Adrenal gland (tissue), 9 donors: ENCODE measurements at regions not wholly inside any gene's neighbourhood (a gene's known extent, or its start where the extent isn't known, plus 50 kb on each side); places are given as distances from the start of the nearest gene placed in this dataset.

Experiments used
- DNase-seq, 7 donors: peaks; one replicate each; pipeline ENCODE4 v3.0.0-alpha.2; 2019 to 2020
- H3K27ac ChIP-seq, 5 donors: fragments of 200-600 bp; sonication (generic) in 4 of 5; 1 replicate in 3 of 5; 2 replicates in 2 of 5; pipeline versions ENCODE4 v1.5.1 to v1.8.0; 2016 to 2020; ENCODE audit warnings: mild to moderate bottlenecking in 1 of 5
- H3K27me3 ChIP-seq: fragments of 200-600 bp; 2 replicates; pipeline ENCODE4 v1.8.0; 2021
- H3K36me3 ChIP-seq, 2 donors: fragments of 200-600 bp; replicated peaks in 1 of 2; 1 replicate in 1 of 2; 2 replicates in 1 of 2; pipeline versions ENCODE4 v1.5.1 to v1.8.0; 2018 to 2022
- H3K4me1 ChIP-seq, 2 donors: fragments of 200-600 bp; replicated peaks in 1 of 2; 1 replicate in 1 of 2; 2 replicates in 1 of 2; pipeline versions ENCODE4 v1.5.1 to v1.8.0; 2018 to 2021
- H3K4me3 ChIP-seq, 4 donors: fragments of 200-600 bp; sonication (generic) in 3 of 4; one replicate each; pipeline ENCODE4 v1.5.1; 2016 to 2018
- H3K9me3 ChIP-seq, 3 donors: fragments of 200-600 bp; sonication (generic) in 1 of 3; replicated peaks in 1 of 3; 1 replicate in 2 of 3; 2 replicates in 1 of 3; pipeline versions ENCODE4 v1.5.1 to v1.8.0; 2016 to 2021
- POLR2A ChIP-seq, 2 donors: fragments of 450-650 bp; IDR thresholded peaks; one replicate each; pipeline ENCODE4 v1.6.1; 2017; ENCODE audit warnings: antibody characterized with exemption in 2 of 2, mild to moderate bottlenecking in 2 of 2, moderate library complexity in 1 of 2
- WGBS, 4 donors: extraction: QIAGEN DNeasy Blood & Tissue Kit in 2 of 4; methylation state at CpG; one replicate each; pipeline versions ENCODE4 v1.1.5 to v1.1.7; 2013 to 2017; 5-methylcytosine and 5-hydroxymethylcytosine counted together
- intact Hi-C, 2 donors: fragments of 100-400 bp; cut with DNase I; formaldehyde crosslinking; loops; one replicate each; pipeline versions ENCODE4 v1.14.1 to v1.15.0; 2022 to 2023
- TF ChIP-seq, protein P1 (sequence below), 6 experiments: fragments of 450-650 bp in 4 of 6; fragments of 200-600 bp in 2 of 6; sonication (generic) in 1 of 6; IDR thresholded peaks; 1 replicate in 5 of 6; 2 replicates in 1 of 6; pipeline versions ENCODE4 v1.5.1 to v1.8.0; 2016 to 2021; ENCODE audit warnings: antibody characterized with exemption in 6 of 6, mild to moderate bottlenecking in 2 of 6, moderate library complexity in 1 of 6
- donor health status: healthy with polysubstance abuse.
- donor health status: Bipolar disorder and iron deficiency.
- donor health status: DM: yes; HTN: yes; CAD: no.
- donor health status: DM: no; HTN: no; CAD: no.
- donor health status: DM: no; HTN: no; CAD: no.

DNA sequence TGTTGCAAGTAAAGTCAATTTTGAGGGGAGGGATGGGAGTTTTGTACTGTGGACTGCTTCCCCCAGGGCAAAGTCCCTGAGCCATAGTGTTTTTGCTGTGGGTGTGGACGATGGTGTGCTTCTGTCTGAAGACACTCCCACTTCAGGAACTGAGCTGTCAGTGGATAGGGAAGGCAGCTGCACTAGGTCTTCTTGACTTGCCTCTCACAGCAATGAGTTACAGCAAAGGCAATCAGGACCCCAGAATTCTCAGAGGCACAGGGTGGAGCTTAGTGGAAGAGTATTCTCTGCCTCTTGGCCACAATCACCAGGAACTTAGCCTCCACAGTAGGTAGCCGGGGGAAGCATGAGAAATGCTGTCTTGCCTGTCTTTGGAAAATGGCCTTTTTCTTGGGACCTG is 1416.6 kb upstream of the MIR17HG start:
- H3K27ac ChIP-seq, result no peak overlapping the region
- intact Hi-C loops, result no loop called here
- DNase-seq, result no peak
- no peak for TF ChIP-seq POLR2A (IDR thresholded peaks at IDR 0.05)
- TF ChIP-seq, protein P1, sequence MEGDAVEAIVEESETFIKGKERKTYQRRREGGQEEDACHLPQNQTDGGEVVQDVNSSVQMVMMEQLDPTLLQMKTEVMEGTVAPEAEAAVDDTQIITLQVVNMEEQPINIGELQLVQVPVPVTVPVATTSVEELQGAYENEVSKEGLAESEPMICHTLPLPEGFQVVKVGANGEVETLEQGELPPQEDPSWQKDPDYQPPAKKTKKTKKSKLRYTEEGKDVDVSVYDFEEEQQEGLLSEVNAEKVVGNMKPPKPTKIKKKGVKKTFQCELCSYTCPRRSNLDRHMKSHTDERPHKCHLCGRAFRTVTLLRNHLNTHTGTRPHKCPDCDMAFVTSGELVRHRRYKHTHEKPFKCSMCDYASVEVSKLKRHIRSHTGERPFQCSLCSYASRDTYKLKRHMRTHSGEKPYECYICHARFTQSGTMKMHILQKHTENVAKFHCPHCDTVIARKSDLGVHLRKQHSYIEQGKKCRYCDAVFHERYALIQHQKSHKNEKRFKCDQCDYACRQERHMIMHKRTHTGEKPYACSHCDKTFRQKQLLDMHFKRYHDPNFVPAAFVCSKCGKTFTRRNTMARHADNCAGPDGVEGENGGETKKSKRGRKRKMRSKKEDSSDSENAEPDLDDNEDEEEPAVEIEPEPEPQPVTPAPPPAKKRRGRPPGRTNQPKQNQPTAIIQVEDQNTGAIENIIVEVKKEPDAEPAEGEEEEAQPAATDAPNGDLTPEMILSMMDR (IDR thresholded peaks at IDR 0.05), result no peak
- no peak overlapping the region for H3K4me3 ChIP-seq
- WGBS, 4 donors, result 76 to 100% (median 84%) methylated on average over 1 to 2 of the region's 2 CpGs
- no peaks in the 10 kb centered on the region for H3K4me1 ChIP-seq
- H3K9me3 ChIP-seq, result peaks cover 0 to 4% (median 0%) of the 10 kb centered on the region in 3 donors
- no peaks in the 10 kb centered on the region for H3K36me3 ChIP-seq
- H3K27me3 ChIP-seq, result no peaks in the 10 kb centered on the region

GRCh38 chr13:89932902-89933301 is 1414.6 kb upstream of the MIR17HG start:
- WGBS, 4 donors, result 88 to 91% (median 89%) methylated on average over 8 of the region's 8 CpGs
- no peaks in the 10 kb centered on the region for H3K36me3 ChIP-seq
- H3K27me3 ChIP-seq, result no peaks in the 10 kb centered on the region
- no peak for DNase-seq
- TF ChIP-seq, protein P1 (IDR thresholded peaks at IDR 0.05), result no peak
- TF ChIP-seq POLR2A (IDR thresholded peaks at IDR 0.05), result no peak
- intact Hi-C loops, result no loop called here
- H3K9me3 ChIP-seq, result no peaks in the 10 kb centered on the region
- H3K4me3 ChIP-seq, result no peak overlapping the region
- no peak overlapping the region for H3K27ac ChIP-seq
- no peaks in the 10 kb centered on the region for H3K4me1 ChIP-seq

DNA sequence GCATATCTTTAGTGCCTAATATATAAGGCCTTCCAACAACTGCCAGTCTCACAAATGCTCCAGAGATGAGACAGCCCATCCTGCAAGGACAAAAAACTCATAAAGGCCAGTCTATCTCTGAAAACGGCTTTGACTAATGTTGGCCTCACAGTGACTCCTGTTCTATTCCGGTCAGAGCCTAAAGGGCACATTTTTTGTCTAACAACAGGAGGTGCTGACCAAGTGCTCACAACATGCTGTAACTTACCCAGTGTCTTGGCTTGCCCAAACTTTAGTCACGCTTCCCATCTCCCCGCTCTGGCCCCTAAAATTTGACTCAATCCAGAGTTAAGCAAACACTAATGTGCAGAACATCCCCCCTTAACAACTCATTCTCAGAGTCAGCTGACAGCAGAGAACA is 1411.2 kb upstream of the MIR17HG start:
- no peaks in the 10 kb centered on the region for H3K9me3 ChIP-seq
- intact Hi-C loops, result no loop called here

DNA sequence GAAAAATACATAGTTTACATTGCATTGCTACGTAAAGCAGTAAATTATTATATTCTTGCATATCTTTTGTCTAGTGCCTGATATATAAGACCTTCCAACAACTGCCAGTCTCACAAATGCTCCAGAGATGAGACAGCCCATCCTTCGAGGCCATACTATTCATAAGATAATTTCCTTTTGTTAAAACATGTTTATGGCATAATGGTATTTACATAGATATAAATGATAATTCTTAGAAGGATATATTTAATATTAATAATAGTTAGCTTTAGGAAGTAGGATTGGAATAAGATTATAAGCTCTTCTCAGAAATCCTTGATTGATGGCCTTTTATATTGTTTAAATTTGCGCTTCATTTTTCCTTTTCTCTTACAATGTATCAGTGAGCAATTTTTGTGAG is 1410.1 kb upstream of the MIR17HG start:
- intact Hi-C loops, result no loop called here
- H3K27me3 ChIP-seq, result no peaks in the 10 kb centered on the region
- 85 to 92% (median 89%) methylated on average over 3 of the region's 3 CpGs for WGBS, 4 donors
- no peaks in the 10 kb centered on the region for H3K4me1 ChIP-seq
- no peak for DNase-seq
- no peak overlapping the region for H3K27ac ChIP-seq
- TF ChIP-seq, protein P1 (IDR thresholded peaks at IDR 0.05), result no peak
- no peak for TF ChIP-seq POLR2A (IDR thresholded peaks at IDR 0.05)
- H3K36me3 ChIP-seq, result no peaks in the 10 kb centered on the region
- H3K4me3 ChIP-seq, result no peak overlapping the region
- no peaks in the 10 kb centered on the region for H3K9me3 ChIP-seq

More for the DNA sequence above, 1411.2 kb upstream of the MIR17HG start:
- Histone ChIP-seq H3K4me3 (no peak overlapping the region), H3K4me1 (no peaks in the 10 kb centered on the region), H3K27me3 (no peaks in the 10 kb centered on the region), H3K36me3 (no peaks in the 10 kb centered on the region), H3K27ac (no peak overlapping the region)
- DNase-seq, result no peak
- TF ChIP-seq, protein P1 (IDR thresholded peaks at IDR 0.05), result no peak
- no peak for TF ChIP-seq POLR2A (IDR thresholded peaks at IDR 0.05)
- WGBS, 4 donors, result 47 to 68% (median 62%) methylated on average over 4 of the region's 4 CpGs
